SU-DHL-6 (cell line): ENCODE measurements at regions not wholly inside any gene's neighbourhood (a gene's known extent, or its start where the extent isn't known, plus 50 kb on each side); places are given as distances from the start of the nearest gene placed in this dataset.

Experiments used
- H2AFZ ChIP-seq: fragments of 200-600 bp; sonication (generic); 2 replicates; pipeline ENCODE4 v1.6.1; 2014; ENCODE audit warnings: low read depth, mild to moderate bottlenecking, moderate library complexity, mixed read lengths, antibody characterized with exemption, low read length; ENCODE audit not compliant: severe bottlenecking
- H3F3A ChIP-seq: fragments of 200-600 bp; shearing (Covaris generic); 2 replicates; pipeline ENCODE4 v1.6.0; 2016; ENCODE audit warnings: antibody characterized with exemption, mild to moderate bottlenecking; ENCODE audit not compliant: insufficient read depth
- H3K27ac ChIP-seq: fragments of 200-600 bp; sonication (generic); 2 replicates; pipeline ENCODE4 v1.5.1; 2016; ENCODE audit warnings: low read depth, mild to moderate bottlenecking, low read length, moderate library complexity, mixed read lengths
- H3K27me3 ChIP-seq: fragments of 200-600 bp; sonication (generic), shearing (Covaris generic); 2 replicates; pipeline ENCODE4 v1.6.0; 2014; ENCODE audit warnings: mild to moderate bottlenecking, low read length
- H3K36me3 ChIP-seq: fragments of 200-600 bp; sonication (generic); 2 replicates; pipeline ENCODE4 v1.6.1; 2014; ENCODE audit warnings: mild to moderate bottlenecking, low read length, mixed read lengths
- H3K4me2 ChIP-seq: fragments of 300-600, 200-600 bp; shearing (Covaris generic), sonication (generic); 2 replicates; pipeline ENCODE4 v1.6.0; 2014; ENCODE audit warnings: low read length, low read depth, mild to moderate bottlenecking; ENCODE audit not compliant: poor library complexity, severe bottlenecking
- H3K4me3 ChIP-seq: fragments of 200-600 bp; sonication (generic); 2 replicates; pipeline ENCODE4 v1.5.1; 2014; ENCODE audit warnings: antibody characterized with exemption, low read length, mild to moderate bottlenecking, mixed read lengths; ENCODE audit not compliant: insufficient read depth, poor library complexity, severe bottlenecking
- H3K79me2 ChIP-seq: fragments of 200-600 bp; sonication (generic); 2 replicates; pipeline ENCODE4 v1.6.1; 2014; ENCODE audit warnings: mild to moderate bottlenecking, low read length, moderate library complexity; ENCODE audit not compliant: insufficient read depth
- H3K9ac ChIP-seq: fragments of 200-600 bp; sonication (generic); 2 replicates; pipeline ENCODE4 v1.7.0; 2014; ENCODE audit warnings: mild to moderate bottlenecking, low read length
- H3K9me2 ChIP-seq: fragments of 200-600 bp; sonication (generic); replicated peaks from 2 replicates; pipeline ENCODE4 v1.6.1; 2014; ENCODE audit warnings: low read length; ENCODE audit not compliant: insufficient read depth
- H3K9me3 ChIP-seq: fragments of 200-600 bp; sonication (generic); 2 replicates; pipeline ENCODE4 v1.6.1; 2014; ENCODE audit warnings: low read length, mixed read lengths; ENCODE audit not compliant: insufficient read depth
- H4K20me1 ChIP-seq: fragments of 200-600 bp; sonication (generic); 2 replicates; pipeline ENCODE4 v1.6.1; 2014; ENCODE audit warnings: low read depth, mild to moderate bottlenecking, antibody characterized with exemption, low read length, moderate library complexity, mixed read lengths
- CTCF ChIP-seq: fragments of 200-600 bp; sonication (generic); IDR thresholded peaks from one replicate; pipeline ENCODE4 v1.5.1; 2017; ENCODE audit warnings: antibody characterized with exemption, mild to moderate bottlenecking, low read length, moderate library complexity; ENCODE audit not compliant: insufficient read depth, poor library complexity, severe bottlenecking
- EZH2phosphoT487 ChIP-seq: fragments of 200-600 bp; sonication (generic), shearing (Covaris generic); conservative IDR thresholded peaks from 2 replicates; pipeline ENCODE4 v1.6.1; 2018; ENCODE audit warnings: mild to moderate bottlenecking, antibody characterized with exemption, low read length, moderate library complexity, mixed read lengths

- no peaks in the 10 kb centered on the region for H3F3A ChIP-seq
- no peak overlapping the region for H3K9ac ChIP-seq
- no peak overlapping the region for H3K27ac ChIP-seq
- H3K4me2 ChIP-seq, result no peak overlapping the region
- no peaks in the 10 kb centered on the region for H3K9me3 ChIP-seq
- no peak for TF ChIP-seq EZH2phosphoT487
- no peak for TF ChIP-seq CTCF
- H3K36me3 ChIP-seq, result no peaks in the 10 kb centered on the region
- no peak overlapping the region for H2AFZ ChIP-seq
- H4K20me1 ChIP-seq, result no peaks in the 10 kb centered on the region
- no peak overlapping the region for H3K4me3 ChIP-seq
- H3K9me2 ChIP-seq, result no peaks in the 10 kb centered on the region
- no peaks in the 10 kb centered on the region for H3K27me3 ChIP-seq
- no peaks in the 10 kb centered on the region for H3K79me2 ChIP-seq
These were observed 127.0 kb upstream of the ROBO2 start for GRCh38 chr3:76912841-76913383.

- H3K79me2 ChIP-seq, result no peaks in the 10 kb centered on the region
- no peaks in the 10 kb centered on the region for H3F3A ChIP-seq
- H3K9ac ChIP-seq, result no peak overlapping the region
- no peaks in the 10 kb centered on the region for H3K27me3 ChIP-seq
- no peak overlapping the region for H2AFZ ChIP-seq
- no peaks in the 10 kb centered on the region for H3K36me3 ChIP-seq
- H3K4me3 ChIP-seq, result no peak overlapping the region
- TF ChIP-seq CTCF (no peak), EZH2phosphoT487 (no peak)
- H3K27ac ChIP-seq, result no peak overlapping the region
- no peaks in the 10 kb centered on the region for H4K20me1 ChIP-seq
- no peak overlapping the region for H3K4me2 ChIP-seq
- no peaks in the 10 kb centered on the region for H3K9me2 ChIP-seq
- H3K9me3 ChIP-seq, result no peaks in the 10 kb centered on the region
These were observed 122.5 kb upstream of the ROBO2 start for GRCh38 chr3:76917436-76917835.

- H3K36me3 ChIP-seq, result no peaks in the 10 kb centered on the region
- no peaks in the 10 kb centered on the region for H4K20me1 ChIP-seq
- H3K79me2 ChIP-seq, result no peaks in the 10 kb centered on the region
- H3K4me2 ChIP-seq, result no peak overlapping the region
- H3F3A ChIP-seq, result no peaks in the 10 kb centered on the region
- no peak overlapping the region for H3K27ac ChIP-seq
- TF ChIP-seq EZH2phosphoT487 (no peak), CTCF (no peak)
- H3K4me3 ChIP-seq, result no peak overlapping the region
- no peaks in the 10 kb centered on the region for H3K27me3 ChIP-seq
- no peaks in the 10 kb centered on the region for H3K9me3 ChIP-seq
- H3K9me2 ChIP-seq, result no peaks in the 10 kb centered on the region
- H3K9ac ChIP-seq, result no peak overlapping the region
- no peak overlapping the region for H2AFZ ChIP-seq
These were observed 119.4 kb upstream of the ROBO2 start for GRCh38 chr3:76920511-76920910.

GRCh38 chr3:76923485-76923884 is 116.4 kb upstream of the ROBO2 start:
- H3K9ac ChIP-seq, result no peak overlapping the region
- H3F3A ChIP-seq, result no peaks in the 10 kb centered on the region
- no peak overlapping the region for H2AFZ ChIP-seq
- H3K9me3 ChIP-seq, result no peaks in the 10 kb centered on the region
- no peaks in the 10 kb centered on the region for H3K79me2 ChIP-seq
- H4K20me1 ChIP-seq, result no peaks in the 10 kb centered on the region
- H3K4me2 ChIP-seq, result no peak overlapping the region
- no peak overlapping the region for H3K27ac ChIP-seq
- TF ChIP-seq EZH2phosphoT487 (no peak), CTCF (no peak)
- H3K27me3 ChIP-seq, result no peaks in the 10 kb centered on the region
- H3K9me2 ChIP-seq, result no peaks in the 10 kb centered on the region
- no peaks in the 10 kb centered on the region for H3K36me3 ChIP-seq
- H3K4me3 ChIP-seq, result no peak overlapping the region
